ENCODE measurements at regions not wholly inside any gene's neighbourhood (a gene's known extent, or its start where the extent isn't known, plus 50 kb on each side); places are given as distances from the start of the nearest gene placed in this dataset.

- TF ChIP-seq CTCF (IDR thresholded peaks at IDR 0.05; ENCODE audit: control insufficient read depth, insufficient read depth, low read depth, low read length, missing control alignments): no peak
- no peak overlapping the region for H3K4me3 ChIP-seq (ENCODE audit: control insufficient read depth, low read depth, low read length)
- DNase-seq (ENCODE audit: low read depth): no peak
Observed at GRCh38 chr9:24044576-24044975, 218.5 kb upstream of the ELAVL2 start.

- no peak for DNase-seq (ENCODE audit: low read depth)
- TF ChIP-seq CTCF (IDR thresholded peaks at IDR 0.05; ENCODE audit: control insufficient read depth, insufficient read depth, low read depth, low read length, missing control alignments): no peak
- no peak overlapping the region for H3K4me3 ChIP-seq (ENCODE audit: control insufficient read depth, low read depth, low read length)
Observed at GRCh38 chr9:24041160-24041690, 215.2 kb upstream of the ELAVL2 start.

GRCh38 chr9:24036459-24036858 is 210.4 kb upstream of the ELAVL2 start:
- no peak overlapping the region for H3K4me3 ChIP-seq (ENCODE audit: control insufficient read depth, low read depth, low read length)
- DNase-seq (ENCODE audit: low read depth): no peak
- TF ChIP-seq CTCF (IDR thresholded peaks at IDR 0.05; ENCODE audit: control insufficient read depth, insufficient read depth, low read depth, low read length, missing control alignments): no peak

- no peak overlapping the region for H3K4me3 ChIP-seq (ENCODE audit: control insufficient read depth, low read depth, low read length)
- TF ChIP-seq CTCF (IDR thresholded peaks at IDR 0.05; ENCODE audit: control insufficient read depth, insufficient read depth, low read depth, low read length, missing control alignments): no peak
- DNase-seq (ENCODE audit: low read depth): no peak
Observed at GRCh38 chr9:24035816-24036215, 209.8 kb upstream of the ELAVL2 start.

- no peak overlapping the region for H3K4me3 ChIP-seq (ENCODE audit: control insufficient read depth, low read depth, low read length)
- TF ChIP-seq CTCF (IDR thresholded peaks at IDR 0.05; ENCODE audit: control insufficient read depth, insufficient read depth, low read depth, low read length, missing control alignments): no peak
- no peak for DNase-seq (ENCODE audit: low read depth)
Observed at GRCh38 chr9:24011881-24012280, 185.8 kb upstream of the ELAVL2 start.

- DNase-seq (ENCODE audit: low read depth): no peak
- no peak for TF ChIP-seq CTCF (IDR thresholded peaks at IDR 0.05; ENCODE audit: control insufficient read depth, insufficient read depth, low read depth, low read length, missing control alignments)
- H3K4me3 ChIP-seq (ENCODE audit: control insufficient read depth, low read depth, low read length): no peak overlapping the region
Observed at GRCh38 chr9:24011009-24011717, 185.1 kb upstream of the ELAVL2 start.
